HG03439 (cell line): ENCODE measurements at regions not wholly inside any gene's neighbourhood (a gene's known extent, or its start where the extent isn't known, plus 50 kb on each side); places are given as distances from the start of the nearest gene placed in this dataset.
A peak's percentile ranks its signal among the peaks of the same experiment; 100 is the strongest.

ENCODE experiments used
- ATAC-seq: cut with Tn5 transposase; IDR thresholded peaks from one replicate; pipeline ENCODE4 v1.9.1; 2021; ENCODE audit warnings: mild to moderate bottlenecking, moderate library complexity; ENCODE audit not compliant: unreplicated experiment

DNA sequence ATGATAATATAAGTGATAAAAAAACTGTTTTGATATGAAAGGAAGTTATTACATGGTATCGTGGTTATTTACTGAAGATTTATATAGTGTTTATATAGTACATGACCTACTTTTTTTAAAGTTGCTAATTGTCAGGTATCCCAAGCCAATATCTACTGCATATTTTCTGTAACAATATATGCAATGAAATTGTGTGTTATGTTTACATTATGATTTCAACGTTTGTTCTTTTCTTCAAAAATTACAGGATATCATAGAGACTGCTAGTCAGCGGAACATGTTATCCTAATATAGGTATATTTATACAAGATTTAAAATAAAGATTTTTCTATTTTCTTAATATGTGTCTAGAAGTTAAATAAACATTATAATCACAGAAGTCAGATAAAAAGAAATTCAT is 167.5 kb upstream of the DPYD start:
- ATAC-seq, result no peak

DNA sequence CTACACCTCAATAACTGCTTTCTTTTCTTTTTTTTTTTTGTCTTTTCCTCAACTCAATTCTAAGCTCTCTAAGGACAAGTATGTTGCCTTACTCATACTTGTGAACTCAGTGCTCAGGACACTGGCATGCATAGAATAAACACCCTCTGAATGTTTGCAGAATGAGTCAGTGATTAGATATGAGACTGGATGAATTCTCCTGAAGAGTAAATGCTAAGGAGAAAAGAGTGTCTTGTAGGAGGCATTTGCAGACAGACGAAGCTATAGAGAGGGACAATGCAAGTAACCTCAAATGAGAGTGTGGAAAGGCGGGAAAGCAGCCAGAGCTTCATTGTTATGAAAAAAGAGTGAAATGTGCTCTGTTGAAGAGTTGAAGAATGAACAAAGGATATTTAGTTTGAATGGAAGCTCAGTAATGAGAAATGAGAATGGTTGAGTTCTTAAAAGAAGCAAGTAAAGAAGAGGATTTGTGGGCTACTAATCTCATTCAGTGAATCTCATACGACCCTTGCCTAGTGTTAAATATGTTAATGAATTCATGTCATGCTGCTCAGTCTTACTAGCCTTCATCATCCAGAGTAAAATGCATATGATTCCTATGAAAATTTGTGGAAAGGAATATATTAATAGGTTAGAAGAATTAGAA is 166.1 kb upstream of the DPYD start:
- no peak for ATAC-seq

DNA sequence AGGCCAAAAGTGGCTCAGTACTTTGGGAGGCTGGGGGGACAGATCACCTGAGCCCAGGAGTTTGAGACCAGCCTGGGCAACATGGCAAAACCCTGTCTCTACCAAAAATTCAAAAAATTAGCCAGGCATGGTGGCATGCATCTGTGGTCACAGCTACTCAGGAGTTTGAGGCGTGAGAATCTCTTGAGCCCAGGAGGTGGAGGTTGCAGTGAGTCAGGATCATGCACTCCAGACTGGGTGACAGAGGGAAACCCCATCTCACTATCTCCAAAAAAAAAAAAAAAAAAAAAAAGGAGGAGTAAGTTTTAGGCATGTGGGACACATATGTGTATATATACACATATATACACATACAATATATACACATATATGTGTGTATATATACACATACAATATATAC is 165.3 kb upstream of the DPYD start:
- no peak for ATAC-seq

DNA sequence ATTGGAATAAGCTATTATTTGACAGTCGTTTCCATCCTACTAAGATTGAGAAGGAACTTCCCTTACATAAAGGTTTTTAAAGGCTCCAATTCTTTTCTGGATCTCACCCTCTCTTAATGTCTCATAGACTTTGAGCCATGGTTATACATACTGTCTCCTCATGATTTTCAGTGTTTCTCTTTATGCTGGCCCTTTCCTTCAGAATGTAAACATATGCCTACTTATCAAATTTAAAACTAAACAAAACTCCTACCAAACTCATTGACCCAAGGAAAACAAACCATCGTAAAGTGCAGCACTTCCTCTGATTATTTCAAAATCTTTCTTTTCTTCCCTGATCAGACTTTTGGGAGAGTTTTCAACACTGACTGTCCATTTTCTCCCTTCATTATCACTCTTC is 163.4 kb upstream of the DPYD start:
- no peak for ATAC-seq

DNA sequence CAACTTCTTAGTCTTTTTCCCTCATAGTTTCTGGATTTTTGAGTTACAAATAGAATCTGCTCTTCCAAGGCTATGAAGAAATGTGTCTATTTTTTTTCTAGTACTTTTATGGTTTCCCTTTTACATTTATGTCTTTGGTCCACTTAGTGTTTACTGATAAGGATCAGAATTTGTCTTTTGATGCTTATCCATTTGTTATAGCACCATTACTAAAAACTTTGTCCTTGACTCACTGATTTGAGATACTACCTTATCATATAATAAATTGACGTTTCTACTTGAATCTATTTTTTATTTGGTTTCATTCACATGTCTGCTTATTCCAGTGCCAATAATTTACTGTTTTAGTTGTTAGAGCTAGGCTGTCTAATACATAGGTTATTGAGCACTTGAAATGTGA is 161.1 kb upstream of the DPYD start:
- ATAC-seq, result no peak

DNA sequence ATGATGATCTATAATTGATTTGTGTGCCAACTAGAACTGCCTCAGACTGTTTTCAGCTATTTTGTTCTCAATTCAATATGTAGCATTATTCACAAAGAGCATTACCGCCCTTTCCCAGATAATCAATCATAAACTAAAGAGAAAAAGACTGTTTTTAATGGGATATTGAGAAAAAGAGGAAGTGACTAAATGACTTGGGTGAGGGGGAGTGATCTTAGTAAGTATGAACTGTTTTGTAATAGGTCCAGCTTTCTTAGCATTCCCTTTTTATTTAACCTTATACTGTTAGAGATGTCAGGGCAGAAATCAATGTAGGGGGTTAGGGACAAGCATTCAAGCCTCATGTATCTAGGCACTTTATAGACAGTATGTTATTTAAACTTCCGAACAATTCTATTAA is 157.8 kb upstream of the DPYD start:
- no peak for ATAC-seq

DNA sequence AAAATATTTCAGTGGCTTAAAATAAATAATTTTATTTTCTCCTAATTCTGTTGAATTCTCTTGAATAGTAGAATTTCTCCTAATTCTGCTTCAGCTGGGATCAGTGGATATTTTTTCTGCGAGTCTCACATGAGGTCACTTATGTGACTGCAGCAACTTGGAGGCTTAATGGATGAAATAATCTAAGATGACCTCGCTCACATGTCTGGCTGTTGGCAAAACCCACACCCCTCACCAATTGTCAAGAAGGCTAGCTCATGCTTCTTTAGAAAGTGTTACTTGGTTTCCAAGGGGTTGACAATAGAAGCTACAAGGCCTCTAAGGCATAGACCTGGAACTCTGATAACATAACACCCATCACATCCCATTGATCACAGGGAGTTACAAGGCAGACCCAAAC is 156.9 kb upstream of the DPYD start:
- ATAC-seq, result no peak

DNA sequence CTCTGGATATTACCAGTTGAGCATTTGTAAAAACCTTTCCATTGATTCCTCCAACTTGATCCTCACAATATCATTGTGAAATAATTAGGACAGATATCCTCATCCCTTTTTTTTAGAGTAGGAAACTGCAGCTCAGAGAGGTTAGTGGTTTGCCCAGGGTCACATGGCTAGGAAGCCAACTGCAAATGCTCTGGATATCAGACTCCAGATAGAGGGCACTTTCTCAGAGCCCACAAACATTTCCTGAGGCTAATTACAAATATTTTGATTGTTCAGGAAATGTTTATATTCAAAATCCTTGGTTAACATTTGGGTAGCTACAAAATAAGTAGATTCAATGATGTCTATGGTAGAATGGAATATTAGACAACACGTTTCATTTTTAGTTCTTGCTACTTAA is 154.8 kb upstream of the DPYD start:
- ATAC-seq, result no peak

DNA sequence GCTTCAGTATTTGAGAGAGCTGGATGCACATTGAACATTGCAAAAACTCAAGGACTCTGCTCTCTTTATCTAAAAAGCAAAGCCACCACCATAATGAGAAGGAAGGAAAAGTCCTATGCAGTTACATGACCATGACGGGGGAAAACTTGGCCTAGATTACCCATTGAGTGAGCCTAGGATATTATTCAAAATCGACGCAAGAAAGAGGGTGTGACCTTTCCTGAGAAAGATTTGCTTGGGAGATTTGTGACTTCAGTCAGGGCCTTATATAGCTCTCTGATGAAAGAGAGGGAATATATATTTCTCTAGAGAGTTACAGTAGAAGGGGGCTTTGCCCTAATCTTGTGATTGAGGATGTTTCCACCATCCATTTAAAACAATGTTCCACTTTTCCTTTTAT is 153.0 kb upstream of the DPYD start:
- ATAC-seq, result no peak

DNA sequence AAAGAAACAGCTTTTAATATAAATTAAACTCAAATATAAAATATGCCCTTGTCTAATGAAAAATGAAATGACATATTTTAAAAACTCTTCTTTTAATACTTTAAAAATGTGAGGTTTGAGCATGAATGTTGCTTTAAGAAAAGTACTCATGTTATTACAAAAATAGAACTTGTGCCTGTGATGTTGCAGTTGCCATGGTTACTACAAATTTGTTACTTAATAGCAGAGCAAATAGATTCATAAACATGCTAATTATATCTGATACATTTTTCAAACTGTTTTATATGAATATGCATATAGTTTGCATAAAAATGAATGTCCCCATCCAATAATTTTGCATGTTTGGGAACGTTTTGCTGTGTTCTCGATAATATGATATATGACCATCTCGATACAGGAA is 152.3 kb upstream of the DPYD start:
- no peak for ATAC-seq

DNA sequence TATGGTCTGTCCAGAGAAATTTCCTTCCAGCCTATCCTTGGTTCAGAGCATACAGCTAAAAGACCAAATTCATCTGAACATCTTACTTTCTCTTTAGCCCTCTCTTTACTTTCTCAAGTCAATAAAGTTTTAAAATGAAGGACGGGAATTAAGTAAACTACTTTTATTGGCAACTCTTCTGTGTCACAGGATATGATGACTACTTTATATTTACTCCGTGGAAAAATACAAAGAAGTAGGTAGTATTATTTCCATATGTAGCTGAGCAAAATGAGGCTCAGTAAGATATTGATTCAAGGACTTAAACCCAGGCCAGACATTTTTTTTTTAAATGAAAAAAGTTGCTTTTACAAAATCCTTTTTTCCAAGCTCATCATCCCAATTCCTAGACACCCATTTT is 151.2 kb upstream of the DPYD start:
- no peak for ATAC-seq

DNA sequence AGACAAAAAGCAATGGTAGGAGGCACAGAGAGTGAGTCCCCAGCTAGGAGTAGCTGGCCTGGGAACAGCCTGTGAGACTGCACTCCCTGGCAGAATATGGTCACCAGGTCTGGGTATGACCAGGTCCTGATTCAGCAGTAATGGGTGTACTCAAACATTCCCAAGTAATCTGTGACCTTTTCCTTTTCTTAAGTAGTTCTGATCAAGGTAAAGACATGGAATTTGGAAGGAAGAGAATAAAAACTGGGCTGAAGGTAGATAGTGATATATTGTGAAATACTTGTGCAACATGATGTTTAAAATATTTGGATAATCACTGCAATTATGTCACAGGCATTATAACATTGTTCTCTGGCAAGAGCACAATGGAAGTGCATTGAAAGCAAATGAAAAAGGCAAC is 147.2 kb upstream of the DPYD start:
- ATAC-seq, result no peak

DNA sequence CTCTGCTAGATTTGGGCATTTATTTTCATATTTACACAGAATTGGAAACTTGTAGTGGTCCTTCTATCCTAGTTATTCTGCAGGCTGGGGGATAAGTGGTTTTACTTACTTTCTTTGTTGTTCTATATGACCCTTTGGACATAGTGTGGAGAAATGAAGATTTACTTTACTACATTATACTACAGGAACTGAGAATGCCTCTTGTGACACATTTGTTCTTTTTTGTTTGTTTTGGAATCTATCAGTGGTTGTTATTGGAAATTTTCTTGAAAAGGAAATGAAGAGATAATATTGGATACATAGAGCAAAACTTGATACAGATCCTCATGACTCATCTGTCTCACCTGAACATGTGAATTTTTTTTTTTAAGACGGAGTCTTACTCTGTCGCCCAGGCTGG is 146.1 kb upstream of the DPYD start:
- ATAC-seq, result no peak

DNA sequence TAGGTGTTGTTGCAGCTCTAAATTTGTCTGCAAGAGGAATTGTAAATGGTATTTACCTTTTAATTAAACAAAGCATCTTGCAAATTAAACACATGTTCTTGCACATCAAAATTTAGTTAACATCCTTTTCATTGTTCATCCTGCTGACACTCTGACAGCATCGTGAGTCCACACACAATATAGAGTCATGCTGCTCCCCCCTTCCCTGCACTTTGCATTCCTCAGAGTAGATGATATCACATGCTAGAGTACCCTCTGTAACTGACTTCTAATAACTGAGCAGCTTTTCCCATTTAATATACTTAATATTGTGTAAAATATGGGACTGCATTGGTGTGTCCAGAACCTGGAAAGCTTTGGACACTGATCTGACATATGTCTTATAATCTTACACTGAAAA is 138.8 kb upstream of the DPYD start:
- ATAC-seq, result no peak

DNA sequence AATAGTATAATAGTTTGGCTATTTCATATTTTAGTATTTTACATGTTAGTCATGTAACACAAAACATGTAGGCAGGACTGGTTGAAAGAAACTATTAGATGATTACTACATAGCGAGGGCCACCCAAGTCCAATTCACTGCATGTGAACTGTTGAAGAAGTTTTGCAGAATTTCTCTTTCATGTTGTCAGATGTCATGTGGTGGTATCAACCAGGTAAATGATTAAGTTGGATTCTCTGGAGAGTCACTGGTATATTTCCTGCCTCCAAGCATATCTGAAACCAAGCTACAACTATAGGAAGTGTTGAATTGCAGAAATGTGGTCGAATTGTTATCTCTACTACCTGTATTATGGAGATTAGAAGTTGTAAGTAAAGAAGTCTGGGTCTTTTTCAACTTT is 137.8 kb upstream of the DPYD start:
- no peak for ATAC-seq

DNA sequence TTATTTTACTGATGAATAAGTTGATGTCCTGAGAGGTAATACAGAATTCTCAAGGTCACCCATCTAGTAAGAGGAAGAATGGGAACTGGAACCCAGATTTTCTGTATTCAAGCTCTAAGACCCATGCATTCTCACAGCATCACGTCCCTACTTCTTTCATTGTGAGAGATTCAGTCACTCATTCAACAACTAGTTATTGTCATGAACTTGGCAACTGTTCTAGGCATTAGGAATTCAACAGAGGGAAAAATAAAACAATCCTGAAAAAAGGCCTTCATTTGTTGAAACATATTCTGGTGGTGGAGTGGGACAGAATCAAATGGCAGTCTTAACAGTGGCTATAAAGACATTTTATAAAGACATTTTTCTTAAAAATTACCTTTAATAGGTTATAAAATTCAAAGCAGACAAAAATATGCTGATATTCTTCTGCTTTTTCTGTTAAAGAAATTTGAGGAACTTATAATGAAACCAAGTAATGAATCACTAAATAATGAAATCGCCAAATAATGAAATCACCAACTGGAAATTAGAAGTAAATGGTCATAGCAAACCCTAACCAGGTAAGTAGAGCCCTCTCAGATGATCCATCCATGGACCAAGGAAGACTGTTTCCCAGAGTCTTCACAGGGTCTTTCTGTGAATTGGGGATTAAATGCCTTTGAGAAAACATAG is 136.5 kb upstream of the DPYD start:
- no peak for ATAC-seq

DNA sequence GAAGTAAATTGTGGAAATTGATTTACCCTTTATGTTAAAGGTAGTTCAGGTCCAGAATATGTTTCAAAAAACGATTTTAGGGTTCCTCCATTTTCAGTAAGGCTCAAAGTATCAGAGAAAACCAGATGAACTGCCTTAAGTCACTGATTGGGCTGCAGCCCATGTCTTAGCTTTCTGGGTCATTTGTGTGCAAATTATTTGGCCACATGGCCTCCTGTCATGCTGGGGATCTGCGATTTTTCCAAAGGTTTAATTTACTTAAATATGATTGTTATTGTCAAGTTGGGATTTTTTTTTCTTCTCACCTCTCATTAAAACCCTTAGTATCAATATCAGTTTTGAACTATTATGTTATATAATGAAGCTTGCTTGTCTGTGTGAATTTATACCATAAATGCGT is 135.9 kb upstream of the DPYD start:
- no peak for ATAC-seq

DNA sequence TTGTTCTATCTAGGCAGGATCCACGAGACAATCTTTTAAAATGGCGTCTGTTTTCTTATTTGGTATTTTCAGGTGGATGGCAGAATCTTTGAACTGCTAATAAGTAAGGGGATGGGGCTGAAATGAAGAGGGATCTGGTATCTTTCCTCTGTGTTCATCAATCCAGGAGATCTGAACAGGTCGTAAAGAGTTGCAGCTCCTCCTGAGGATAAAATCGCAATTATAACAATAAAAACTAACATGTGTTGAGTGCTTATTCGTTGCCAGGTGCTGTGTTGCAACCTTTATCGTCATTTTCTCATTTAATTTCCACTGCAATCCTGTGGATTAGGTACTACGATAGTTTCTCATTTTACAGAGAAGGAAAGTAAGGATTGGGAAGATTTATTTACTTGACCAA is 134.6 kb upstream of the DPYD start:
- no peak for ATAC-seq

DNA sequence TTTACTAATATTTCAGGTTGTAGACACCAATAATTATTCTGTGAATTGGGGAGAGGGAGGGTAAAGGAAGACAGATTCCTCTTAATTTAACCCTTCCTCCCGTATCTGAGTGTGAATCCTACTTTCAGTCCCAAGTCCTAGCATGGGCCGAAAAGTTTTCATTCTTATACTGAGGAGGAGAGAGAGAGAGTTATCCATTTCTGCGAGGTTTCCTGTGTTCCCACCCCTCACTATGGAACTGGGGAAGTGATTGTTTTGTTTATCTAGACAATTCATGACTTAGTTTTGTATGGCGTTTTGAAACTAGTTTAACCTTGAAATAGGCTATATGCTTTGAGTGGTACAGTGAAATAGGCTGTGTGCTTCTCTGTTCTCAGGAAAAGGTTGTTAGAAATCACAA is 134.0 kb upstream of the DPYD start:
- ATAC-seq, result no peak

DNA sequence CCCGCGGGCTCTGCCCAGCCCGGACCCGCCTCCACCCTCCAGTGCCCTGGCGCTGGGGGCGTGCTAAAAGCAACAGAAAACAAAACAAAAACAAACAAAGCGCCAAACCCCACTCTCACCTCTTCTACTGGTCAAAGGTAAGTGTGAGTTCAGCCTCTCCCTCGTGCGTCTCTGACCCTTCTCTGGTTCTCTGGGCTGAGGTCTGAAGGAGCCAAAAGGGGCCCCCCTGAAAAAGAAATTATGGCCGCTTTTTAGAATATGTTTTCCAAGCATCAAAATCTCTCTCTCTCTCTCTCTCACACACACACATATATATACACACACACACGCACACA is 133.5 kb upstream of the DPYD start:
- ATAC-seq, result no peak

DNA sequence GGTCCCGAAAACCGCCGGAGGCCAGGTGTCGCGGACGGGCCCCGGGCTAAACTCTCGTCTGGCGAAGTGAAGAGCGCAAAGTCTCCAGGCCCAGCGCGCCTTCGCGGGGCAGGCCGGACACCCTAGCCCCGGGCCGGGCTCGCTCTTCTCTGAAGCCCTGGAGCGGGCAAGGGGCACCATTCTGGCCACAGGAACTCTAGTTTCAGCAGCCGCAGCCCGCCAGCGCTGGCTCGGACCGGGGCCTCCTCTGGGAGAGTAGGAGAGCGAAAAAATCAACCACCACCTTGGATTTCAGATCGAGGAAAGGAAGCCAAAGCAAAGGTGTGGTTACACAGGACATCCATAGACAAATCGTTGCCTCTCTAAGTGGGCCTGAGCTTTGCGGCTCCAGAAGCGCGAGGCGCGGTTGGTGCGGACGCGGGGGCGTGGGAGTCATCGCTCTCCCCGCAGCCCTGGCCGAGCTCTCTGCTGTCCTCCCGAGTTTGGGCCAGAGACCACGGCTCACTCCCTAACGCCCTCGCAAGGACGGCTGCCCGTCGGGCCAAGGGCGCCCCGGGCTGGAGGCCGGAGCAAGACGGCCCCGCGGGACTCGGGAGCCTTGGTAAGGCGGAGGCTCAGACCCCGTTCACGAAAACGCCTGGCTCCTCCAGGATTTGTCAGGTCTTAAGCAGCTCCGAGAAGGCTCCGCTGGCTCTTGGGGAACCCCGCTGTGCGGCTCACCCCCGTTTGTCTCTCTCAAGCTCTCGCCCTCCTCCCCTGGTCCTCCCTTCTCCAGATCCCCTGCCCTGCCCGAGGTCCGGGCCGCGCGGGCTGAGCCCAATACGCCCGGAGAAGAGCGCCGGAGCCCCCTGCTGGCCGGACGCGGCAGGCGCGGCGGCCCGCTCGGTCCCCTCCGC is 132.9 kb upstream of the DPYD start:
- peak; percentile 97 for ATAC-seq

DNA sequence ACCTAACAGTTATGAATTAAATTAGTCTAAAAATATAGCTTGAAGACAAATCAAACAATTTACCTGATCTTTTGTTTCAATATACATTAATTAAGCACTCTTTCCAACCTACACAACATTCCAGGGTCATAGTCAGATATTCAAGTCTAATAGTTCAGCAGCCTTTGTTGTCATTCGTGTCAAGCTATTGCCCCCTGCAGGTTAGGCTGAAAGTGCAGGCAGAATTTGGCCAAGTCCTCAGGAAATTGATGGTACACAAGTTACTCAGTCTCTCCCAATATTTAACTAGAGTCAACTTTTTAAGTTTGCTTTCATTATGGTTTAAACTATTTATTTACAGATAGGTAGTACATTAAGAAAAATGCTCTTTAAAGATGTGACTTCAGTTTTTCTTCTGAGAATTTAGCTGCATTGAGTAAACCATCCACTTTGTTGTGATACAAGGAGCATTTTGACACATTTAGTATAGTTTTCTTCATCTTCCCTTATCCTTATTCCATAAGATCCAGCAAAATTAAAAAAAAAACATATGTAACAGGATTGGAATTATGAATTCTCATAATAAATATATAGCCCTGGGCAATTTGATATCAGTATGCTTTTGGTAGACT is 130.3 kb upstream of the DPYD start:
- peak; percentile 41 for ATAC-seq
